ENCODE measurements at regions not wholly inside any gene's neighbourhood (a gene's known extent, or its start where the extent isn't known, plus 50 kb on each side); places are given as distances from the start of the nearest gene placed in this dataset.

- Histone ChIP-seq H3K4me1 (ENCODE audit: insufficient read depth, low read length, poor library complexity, severe bottlenecking) (no peaks in the 10 kb centered on the region), H4K20me1 (ENCODE audit: insufficient read depth, low read length) (0 out of 2 replicates have a peak, but pooled peaks cover 4% of the 10 kb centered on the region), H3K4me2 (ENCODE audit: low read length) (no peak overlapping the region), H3K36me3 (ENCODE audit: insufficient read depth, low read length) (no peaks in the 10 kb centered on the region), H3K27ac (ENCODE audit: low read depth, low read length, poor library complexity, severe bottlenecking) (no peak overlapping the region), H2AFZ (ENCODE audit: low read length) (no peak overlapping the region), H3K79me2 (ENCODE audit: insufficient read depth, low read depth, low read length) (no peaks in the 10 kb centered on the region), H3K9me2 (ENCODE audit: insufficient read depth, low read length) (no peaks in the 10 kb centered on the region), H3K4me3 (ENCODE audit: low read depth, low read length, poor library complexity, severe bottlenecking) (no peak overlapping the region), H3K9me3 (ENCODE audit: low read length) (no peaks in the 10 kb centered on the region)
- no peak for DNase-seq (ENCODE audit: low spot score)
- ChIA-PET POLR2A (no interaction called here), CTCF (ENCODE audit: unreplicated experiment) (no interaction called here)
- TF ChIP-seq CTCF (conservative IDR thresholded peaks at IDR 0.05; ENCODE audit: low read length), result no peak
- TF ChIP-seq EZH2phosphoT487 (IDR thresholded peaks at IDR 0.05; ENCODE audit: borderline replicate concordance, low read depth, low read length), result no peak
- BruUV-seq (replicated peaks), result no TSS peak
- intact Hi-C loops (cut with micrococcal nuclease; ENCODE audit: unreplicated experiment), result no loop called here
Measured at GRCh38 chr20:11246251-11246775, 572.5 kb upstream of the JAG1 start.

- H3K4me1 ChIP-seq (ENCODE audit: insufficient read depth, low read length, poor library complexity, severe bottlenecking), result no peaks in the 10 kb centered on the region
- no TSS peak for BruUV-seq (replicated peaks)
- no peaks in the 10 kb centered on the region for H3K9me2 ChIP-seq (ENCODE audit: insufficient read depth, low read length)
- no peak overlapping the region for H3K27ac ChIP-seq (ENCODE audit: low read depth, low read length, poor library complexity, severe bottlenecking)
- no peak overlapping the region for H2AFZ ChIP-seq (ENCODE audit: low read length)
- no peaks in the 10 kb centered on the region for H3K79me2 ChIP-seq (ENCODE audit: insufficient read depth, low read depth, low read length)
- 0 out of 2 replicates have a peak, but pooled peaks cover 4% of the 10 kb centered on the region for H4K20me1 ChIP-seq (ENCODE audit: insufficient read depth, low read length)
- TF ChIP-seq EZH2phosphoT487 (IDR thresholded peaks at IDR 0.05; ENCODE audit: borderline replicate concordance, low read depth, low read length) (no peak), CTCF (conservative IDR thresholded peaks at IDR 0.05; ENCODE audit: low read length) (no peak)
- DNase-seq (ENCODE audit: low spot score), result no peak
- no peak overlapping the region for H3K4me3 ChIP-seq (ENCODE audit: low read depth, low read length, poor library complexity, severe bottlenecking)
- intact Hi-C loops (cut with micrococcal nuclease; ENCODE audit: unreplicated experiment), result no loop called here
- ChIA-PET POLR2A (no interaction called here), CTCF (ENCODE audit: unreplicated experiment) (no interaction called here)
- no peaks in the 10 kb centered on the region for H3K9me3 ChIP-seq (ENCODE audit: low read length)
- H3K36me3 ChIP-seq (ENCODE audit: insufficient read depth, low read length), result no peaks in the 10 kb centered on the region
- no peak overlapping the region for H3K4me2 ChIP-seq (ENCODE audit: low read length)
Measured at GRCh38 chr20:11247046-11248010, 573.5 kb upstream of the JAG1 start.

GRCh38 chr20:11248011-11248409 lies 574.2 kb upstream of the JAG1 start:
- H3K79me2 ChIP-seq (ENCODE audit: insufficient read depth, low read depth, low read length), result no peaks in the 10 kb centered on the region
- intact Hi-C loops (cut with micrococcal nuclease; ENCODE audit: unreplicated experiment), result no loop called here
- no peak overlapping the region for H3K4me2 ChIP-seq (ENCODE audit: low read length)
- ChIA-PET CTCF (ENCODE audit: unreplicated experiment) (no interaction called here), POLR2A (no interaction called here)
- no peak for DNase-seq (ENCODE audit: low spot score)
- BruUV-seq (replicated peaks), result no TSS peak
- TF ChIP-seq CTCF (conservative IDR thresholded peaks at IDR 0.05; ENCODE audit: low read length) (no peak), EZH2phosphoT487 (IDR thresholded peaks at IDR 0.05; ENCODE audit: borderline replicate concordance, low read depth, low read length) (no peak)
- no peak overlapping the region for H2AFZ ChIP-seq (ENCODE audit: low read length)
- H3K27ac ChIP-seq (ENCODE audit: low read depth, low read length, poor library complexity, severe bottlenecking), result no peak overlapping the region
- no peaks in the 10 kb centered on the region for H3K9me3 ChIP-seq (ENCODE audit: low read length)
- H3K36me3 ChIP-seq (ENCODE audit: insufficient read depth, low read length), result no peaks in the 10 kb centered on the region
- no peaks in the 10 kb centered on the region for H3K4me1 ChIP-seq (ENCODE audit: insufficient read depth, low read length, poor library complexity, severe bottlenecking)
- H4K20me1 ChIP-seq (ENCODE audit: insufficient read depth, low read length), result 0 out of 2 replicates have a peak, but pooled peaks cover 4% of the 10 kb centered on the region
- H3K9me2 ChIP-seq (ENCODE audit: insufficient read depth, low read length), result no peaks in the 10 kb centered on the region
- no peak overlapping the region for H3K4me3 ChIP-seq (ENCODE audit: low read depth, low read length, poor library complexity, severe bottlenecking)
